ENCODE measurements at regions not wholly inside any gene's neighbourhood (a gene's known extent, or its start where the extent isn't known, plus 50 kb on each side); places are given as distances from the start of the nearest gene placed in this dataset.
"Not testable (repeated sequence)": the region's sequence is repeated elsewhere in the genome, so short reads cannot be mapped to it uniquely, and the experiment has no call there.

- H3K79me2 ChIP-seq (ENCODE audit: insufficient read depth, low read length); H3K27ac ChIP-seq (ENCODE audit: low read depth, low read length); intact Hi-C loops (cut with micrococcal nuclease); BruUV-seq (replicated peaks); H3K4me2 ChIP-seq (ENCODE audit: low read length); ATAC-seq; H3K9ac ChIP-seq (ENCODE audit: low read length); H3K9me3 ChIP-seq (ENCODE audit: control insufficient read depth in 1 of 2, insufficient read depth in 1 of 2, low read depth in 1 of 2, low read length in 2 of 2); H3K4me3 ChIP-seq (replicated peaks in 1 of 2; ENCODE audit: low read depth in 1 of 2, low read length in 2 of 2); H2AFZ ChIP-seq (ENCODE audit: low read depth, low read length, poor library complexity, severe bottlenecking); H4K20me1 ChIP-seq (ENCODE audit: insufficient read depth); DNase-seq (ENCODE audit: low read depth, low spot score); H3K4me1 ChIP-seq (ENCODE audit: control insufficient read depth in 1 of 2, insufficient read depth in 2 of 2, low read length in 2 of 2); H3K9me2 ChIP-seq (ENCODE audit: insufficient read depth); H3K36me3 ChIP-seq (ENCODE audit: control insufficient read depth in 1 of 2, insufficient read depth in 2 of 2, low read length in 2 of 2); POLR2A ChIA-PET; H3K27me3 ChIP-seq (ENCODE audit: insufficient read depth, low read length): not testable (repeated sequence)
- CTCF ChIA-PET, result interaction anchor here (0.8 to 3.4 kb wide), 3 partner anchors 11 to 276 kb away, joined by 3 to 18 read pairs (median 8); no protein-coding TSS in a partner anchor
- RAD21 ChIA-PET (ENCODE audit: low non-redundant PET in 1 of 2, low total read pairs in 2 of 2, uncharacterized antibody in 2 of 2, unreplicated experiment in 2 of 2), result interaction anchor here in 1 of 2 experiments (1.6 kb wide), 1 partner anchor 276 kb away, joined by 7 read pairs; no protein-coding TSS in a partner anchor
These were observed 62.5 kb upstream of the NFE2L3 start for GRCh38 chr7:26089469-26089868.

GRCh38 chr7:26090927-26091519 lies 61.0 kb upstream of the NFE2L3 start:
- Histone ChIP-seq H3K79me2 (ENCODE audit: insufficient read depth, low read length) (no peaks in the 10 kb centered on the region), H4K20me1 (ENCODE audit: insufficient read depth) (no peaks in the 10 kb centered on the region), H3K9ac (ENCODE audit: low read length) (no peak overlapping the region), H3K27ac (ENCODE audit: low read depth, low read length) (no peak overlapping the region), H3K9me2 (ENCODE audit: insufficient read depth) (no peaks in the 10 kb centered on the region), H3K4me2 (ENCODE audit: low read length) (peak overlapping the region; percentile 55), H3K27me3 (ENCODE audit: insufficient read depth, low read length) (no peaks in the 10 kb centered on the region), H2AFZ (ENCODE audit: low read depth, low read length, poor library complexity, severe bottlenecking) (peak overlapping the region; percentile 99), H3K4me1 (ENCODE audit: control insufficient read depth in 1 of 2, insufficient read depth in 2 of 2, low read length in 2 of 2) (peaks cover 0 to 3% of the 10 kb centered on the region in 2 experiments; a peak in 1 of 4 replicates), H3K4me3 (replicated peaks in 1 of 2; ENCODE audit: low read depth in 1 of 2, low read length in 2 of 2) (0 out of 4 replicates have a peak overlapping the region, but pooled peaks of 1 of the 2 experiments have one; percentile 14), H3K9me3 (ENCODE audit: control insufficient read depth in 1 of 2, insufficient read depth in 1 of 2, low read depth in 1 of 2, low read length in 2 of 2) (no peaks in the 10 kb centered on the region), H3K36me3 (ENCODE audit: control insufficient read depth in 1 of 2, insufficient read depth in 2 of 2, low read length in 2 of 2) (no peaks in the 10 kb centered on the region)
- CTCF ChIA-PET, result interaction anchor here (0.6 to 3.4 kb wide), 22 partner anchors 8 to 285 kb away, joined by 3 to 18 read pairs (median 4); partner anchors contain the start of genes CBX3 and NFE2L3
- no peak for TF ChIP-seq POLR2A (IDR thresholded peaks at IDR 0.05; ENCODE audit: borderline replicate concordance, extremely low read depth, insufficient read depth, insufficient read length)
- peak; percentile 79 for TF ChIP-seq RAD21 (IDR thresholded peaks at IDR 0.05; ENCODE audit: low read depth)
- TF ChIP-seq CTCF (IDR thresholded peaks at IDR 0.05 in 2 of 3, conservative IDR thresholded peaks at IDR 0.05 in 1 of 3; ENCODE audit: borderline replicate concordance in 1 of 3, insufficient read depth in 1 of 3, low read depth in 2 of 3, low read length in 2 of 3), result peak; percentile 63 to 82 (median 81)
- no peak for TF ChIP-seq YY1 (IDR thresholded peaks at IDR 0.05; ENCODE audit: extremely low read depth, insufficient replicate concordance, low read depth, low read length)
- RAD21 ChIA-PET (ENCODE audit: low non-redundant PET in 1 of 2, low total read pairs in 2 of 2, uncharacterized antibody in 2 of 2, unreplicated experiment in 2 of 2), result interaction anchor here (0.7 to 1.6 kb wide), 3 partner anchors 64 to 274 kb away, joined by 3 to 7 read pairs (median 3); no protein-coding TSS in a partner anchor
- POLR2A ChIA-PET, result interaction anchor here (0.5 to 1.5 kb wide), 4 partner anchors 9 to 117 kb away, joined by 3 to 5 read pairs (median 4); no protein-coding TSS in a partner anchor
- BruUV-seq (replicated peaks), result no TSS peak
- ATAC-seq (peak; percentile 84), DNase-seq (ENCODE audit: low read depth, low spot score) (peak; percentile 59)
- intact Hi-C loops (cut with micrococcal nuclease), result loop anchor here (1.0 to 5.0 kb wide), 6 partner anchors 61 to 576 kb away; partner anchors contain the start of gene NFE2L3

Data from HCT116 (cell line).